ENCODE measurements at regions not wholly inside any gene's neighbourhood (a gene's known extent, or its start where the extent isn't known, plus 50 kb on each side); places are given as distances from the start of the nearest gene placed in this dataset.

GRCh38 chr13:80189889-80190597 is 150.9 kb downstream of the SPRY2 start:
- TF ChIP-seq CTCF (conservative IDR thresholded peaks at IDR 0.05; ENCODE audit: low read depth, low read length), result no peak
- no peak for DNase-seq (ENCODE audit: low read depth)
- no peak overlapping the region for H3K4me3 ChIP-seq (ENCODE audit: low read depth, low read length)

GRCh38 chr13:80180740-80181355 is 160.1 kb downstream of the SPRY2 start:
- H3K4me3 ChIP-seq (ENCODE audit: low read depth, low read length), result no peak overlapping the region
- no peak for TF ChIP-seq CTCF (conservative IDR thresholded peaks at IDR 0.05; ENCODE audit: low read depth, low read length)
- no peak for DNase-seq (ENCODE audit: low read depth)

- H3K4me3 ChIP-seq (ENCODE audit: low read depth, low read length), result no peak overlapping the region
- DNase-seq (ENCODE audit: low read depth), result no peak
These were observed 163.6 kb downstream of the SPRY2 start for GRCh38 chr13:80177327-80177726.

DNA sequence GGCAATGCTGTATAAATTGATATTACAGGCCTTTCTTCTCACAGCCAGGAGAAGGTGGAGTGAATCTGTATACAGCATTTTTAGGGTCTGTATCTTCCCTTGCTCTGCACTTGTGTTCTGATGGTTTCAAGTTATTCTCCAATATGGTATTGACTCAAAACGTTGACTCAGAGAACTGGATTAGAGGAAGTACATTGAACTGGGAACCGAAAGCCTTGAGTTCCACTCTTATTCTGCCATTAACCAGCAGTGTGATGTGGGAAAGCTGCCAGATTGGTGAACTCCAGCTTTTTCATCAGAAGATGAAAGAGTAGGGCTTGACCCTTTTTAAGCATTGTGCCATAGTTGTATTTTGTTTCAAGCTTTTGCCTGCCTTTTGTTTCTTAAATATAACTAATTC is 167.7 kb downstream of the SPRY2 start:
- H3K4me3 ChIP-seq (ENCODE audit: low read depth, low read length), result no peak overlapping the region
- DNase-seq (ENCODE audit: low read depth), result no peak
- no peak for TF ChIP-seq CTCF (conservative IDR thresholded peaks at IDR 0.05; ENCODE audit: low read depth, low read length)

More at GRCh38 chr13:80177327-80177726, 163.6 kb downstream of the SPRY2 start:
- no peak for TF ChIP-seq CTCF (conservative IDR thresholded peaks at IDR 0.05; ENCODE audit: low read depth, low read length)

DNA sequence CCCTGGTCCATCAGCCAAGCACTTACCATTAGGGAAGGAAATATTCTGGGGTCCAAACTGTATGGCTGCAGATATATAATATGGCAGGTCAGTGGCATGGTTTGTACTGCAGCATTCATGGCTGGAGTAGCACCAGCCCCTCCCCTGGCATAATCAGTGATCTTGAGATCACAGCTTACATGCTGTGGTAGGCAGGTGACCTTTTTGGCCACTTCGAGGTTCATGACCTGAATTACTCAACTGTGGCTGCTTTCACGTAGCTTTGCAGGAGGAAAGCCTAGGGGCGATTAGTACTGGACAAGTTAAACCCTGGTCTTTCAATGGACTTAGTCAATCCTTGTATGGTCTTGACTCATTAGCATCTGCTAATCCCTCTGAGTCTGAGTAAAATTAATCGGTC is 169.8 kb downstream of the SPRY2 start:
- no peak for TF ChIP-seq CTCF (conservative IDR thresholded peaks at IDR 0.05; ENCODE audit: low read depth, low read length)
- peak; percentile 42 for DNase-seq (ENCODE audit: low read depth)
- H3K4me3 ChIP-seq (ENCODE audit: low read depth, low read length), result no peak overlapping the region

GRCh38 chr13:80168089-80168850 is 172.7 kb downstream of the SPRY2 start:
- DNase-seq (ENCODE audit: low read depth), result no peak
- no peak for TF ChIP-seq CTCF (conservative IDR thresholded peaks at IDR 0.05; ENCODE audit: low read depth, low read length)
- no peak overlapping the region for H3K4me3 ChIP-seq (ENCODE audit: low read depth, low read length)

Measured in epithelial cell of proximal tubule (primary cell).